Gastroesophageal sphincter (tissue), 3 donors: ENCODE measurements at regions not wholly inside any gene's neighbourhood (a gene's known extent, or its start where the extent isn't known, plus 50 kb on each side); places are given as distances from the start of the nearest gene placed in this dataset.

ENCODE experiments used
- EP300 ChIP-seq: sonication (generic); formaldehyde crosslinking; IDR thresholded peaks from one replicate; pipeline ENCODE4 v1.6.1; 2017; ENCODE audit warnings: antibody characterized with exemption, mild to moderate bottlenecking
- POLR2A ChIP-seq, 2 donors: fragments of 450-650 bp; IDR thresholded peaks; one replicate each; pipeline ENCODE4 v1.6.1; 2017; ENCODE audit warnings: antibody characterized with exemption in 2 of 2, mild to moderate bottlenecking in 2 of 2, moderate library complexity in 1 of 2
- TF ChIP-seq, protein P1 (sequence below), 4 experiments: fragments of 200-600 bp in 2 of 4; fragments of 450-650 bp in 2 of 4; sonication (generic) in 1 of 4; IDR thresholded peaks; one replicate each; pipeline ENCODE4 v1.5.1; 2017 to 2019; ENCODE audit warnings: antibody characterized with exemption in 4 of 4, mild to moderate bottlenecking in 2 of 4, moderate library complexity in 2 of 4

DNA sequence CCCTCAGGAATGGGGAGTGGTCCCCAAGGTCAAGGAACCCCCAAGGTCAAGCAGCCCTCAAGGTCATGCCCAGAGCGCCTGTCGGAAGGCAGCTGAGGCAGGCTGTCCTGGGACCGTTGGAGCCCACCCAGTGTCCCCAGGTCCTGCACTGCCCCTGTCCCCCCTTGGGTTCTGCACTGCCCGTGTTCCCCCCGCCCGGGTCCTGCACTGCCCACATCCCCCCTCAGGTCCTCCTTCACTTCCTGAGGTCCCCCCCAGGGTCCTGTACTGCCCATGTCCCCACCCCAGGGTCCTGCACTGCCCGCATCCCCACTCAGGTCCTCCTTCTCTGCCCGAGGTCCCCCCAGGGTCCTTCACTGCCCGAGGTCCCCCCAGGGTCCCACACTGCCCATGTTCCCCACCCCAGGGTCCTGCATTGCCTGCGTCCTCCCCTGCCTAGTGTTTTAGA, 1073.0 kb downstream of the BRD1 start:
- TF ChIP-seq, protein P1, sequence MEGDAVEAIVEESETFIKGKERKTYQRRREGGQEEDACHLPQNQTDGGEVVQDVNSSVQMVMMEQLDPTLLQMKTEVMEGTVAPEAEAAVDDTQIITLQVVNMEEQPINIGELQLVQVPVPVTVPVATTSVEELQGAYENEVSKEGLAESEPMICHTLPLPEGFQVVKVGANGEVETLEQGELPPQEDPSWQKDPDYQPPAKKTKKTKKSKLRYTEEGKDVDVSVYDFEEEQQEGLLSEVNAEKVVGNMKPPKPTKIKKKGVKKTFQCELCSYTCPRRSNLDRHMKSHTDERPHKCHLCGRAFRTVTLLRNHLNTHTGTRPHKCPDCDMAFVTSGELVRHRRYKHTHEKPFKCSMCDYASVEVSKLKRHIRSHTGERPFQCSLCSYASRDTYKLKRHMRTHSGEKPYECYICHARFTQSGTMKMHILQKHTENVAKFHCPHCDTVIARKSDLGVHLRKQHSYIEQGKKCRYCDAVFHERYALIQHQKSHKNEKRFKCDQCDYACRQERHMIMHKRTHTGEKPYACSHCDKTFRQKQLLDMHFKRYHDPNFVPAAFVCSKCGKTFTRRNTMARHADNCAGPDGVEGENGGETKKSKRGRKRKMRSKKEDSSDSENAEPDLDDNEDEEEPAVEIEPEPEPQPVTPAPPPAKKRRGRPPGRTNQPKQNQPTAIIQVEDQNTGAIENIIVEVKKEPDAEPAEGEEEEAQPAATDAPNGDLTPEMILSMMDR (IDR thresholded peaks at IDR 0.05), result no peak
- TF ChIP-seq POLR2A (IDR thresholded peaks at IDR 0.05) (no peak), EP300 (no peak)
